Left lung (tissue), 4 donors: ENCODE measurements at regions not wholly inside any gene's neighbourhood (a gene's known extent, or its start where the extent isn't known, plus 50 kb on each side); places are given as distances from the start of the nearest gene placed in this dataset.

Experiments
- ATAC-seq: fragments of 200-7000 bp; cut with Tn5 transposase; one replicate; pipeline ENCODE4 v1.9.1; 2020; ENCODE audit warnings: moderate library complexity
- DNase-seq, 4 donors: peaks; one replicate each; pipeline ENCODE4 v3.0.0-alpha.2; 2013 to 2020
- H3K27ac ChIP-seq, 2 donors: fragments of 200-600 bp; sonication (generic) in 1 of 2; one replicate each; pipeline versions ENCODE4 v1.5.0 to v1.8.0; 2020 to 2021
- H3K27me3 ChIP-seq, 2 donors: fragments of 200-600 bp; sonication (generic) in 1 of 2; one replicate each; pipeline versions ENCODE4 v1.5.0 to v1.8.0; 2020 to 2021
- H3K36me3 ChIP-seq, 2 donors: fragments of 200-600 bp; sonication (generic) in 1 of 2; one replicate each; pipeline versions ENCODE4 v1.5.0 to v1.8.0; 2020 to 2021
- H3K4me1 ChIP-seq, 2 donors: fragments of 200-600 bp; one replicate each; pipeline ENCODE4 v1.8.0; 2021
- H3K4me3 ChIP-seq, 2 donors: fragments of 200-600 bp; sonication (generic) in 1 of 2; one replicate each; pipeline versions ENCODE4 v1.5.0 to v1.8.0; 2020 to 2021; ENCODE audit warnings: mild to moderate bottlenecking in 1 of 2
- H3K9me3 ChIP-seq, 2 donors: fragments of 200-600 bp; sonication (generic) in 1 of 2; one replicate each; pipeline versions ENCODE4 v1.5.0 to v1.8.0; 2020 to 2021
- CTCF ChIP-seq, 2 donors: fragments of 200-600 bp; sonication (generic) in 1 of 2; IDR thresholded peaks; one replicate each; pipeline versions ENCODE4 v1.5.0 to v1.8.0; 2021; ENCODE audit warnings: antibody characterized with exemption in 2 of 2
- intact Hi-C, 2 donors: fragments of 100-400 bp; cut with DNase I; formaldehyde crosslinking; loops; one replicate each; pipeline versions ENCODE4 v1.11.2 to v1.14.2; 2022
- donor health status: DM: no; HTN: yes; CAD: no.
- donor health status: DM: no; HTN: no; CAD: no.

GRCh38 chr12:25041006-25041741 lies 92.3 kb upstream of the BCAT1 start:
- no peak overlapping the region for H3K4me3 ChIP-seq
- intact Hi-C loops, result no loop called here
- peaks cover 0 to 5% of the 10 kb centered on the region in 2 donors for H3K9me3 ChIP-seq
- no peak for TF ChIP-seq CTCF (IDR thresholded peaks at IDR 0.05)
- ATAC-seq, result no peak
- H3K27ac ChIP-seq, result peak overlapping the region in 1 of 2 donors; percentile 49
- H3K4me1 ChIP-seq, result no peaks in the 10 kb centered on the region
- H3K27me3 ChIP-seq, result no peaks in the 10 kb centered on the region
- no peak for DNase-seq
- no peaks in the 10 kb centered on the region for H3K36me3 ChIP-seq

- intact Hi-C loops, result no loop called here
- H3K4me3 ChIP-seq, result no peak overlapping the region
- H3K27ac ChIP-seq, result peak overlapping the region in 1 of 2 donors; percentile 49
- no peak for TF ChIP-seq CTCF (IDR thresholded peaks at IDR 0.05)
- ATAC-seq (no peak), DNase-seq (no peak)
- H3K36me3 ChIP-seq, result no peaks in the 10 kb centered on the region
- no peaks in the 10 kb centered on the region for H3K27me3 ChIP-seq
- H3K9me3 ChIP-seq, result no peaks in the 10 kb centered on the region
- no peaks in the 10 kb centered on the region for H3K4me1 ChIP-seq
Measured at GRCh38 chr12:25040593-25040992, 91.7 kb upstream of the BCAT1 start.

- Histone ChIP-seq H3K27me3 (no peaks in the 10 kb centered on the region), H3K4me3 (no peak overlapping the region), H3K4me1 (no peaks in the 10 kb centered on the region), H3K27ac (no peak overlapping the region), H3K36me3 (no peaks in the 10 kb centered on the region), H3K9me3 (no peaks in the 10 kb centered on the region)
- ATAC-seq (no peak), DNase-seq (no peak)
- intact Hi-C loops, result no loop called here
- no peak for TF ChIP-seq CTCF (IDR thresholded peaks at IDR 0.05)
Measured at GRCh38 chr12:25034676-25035075, 85.8 kb upstream of the BCAT1 start.

GRCh38 chr12:25025951-25026490 lies 77.1 kb upstream of the BCAT1 start:
- Histone ChIP-seq H3K36me3 (no peaks in the 10 kb centered on the region), H3K27me3 (no peaks in the 10 kb centered on the region), H3K9me3 (no peaks in the 10 kb centered on the region), H3K4me1 (no peaks in the 10 kb centered on the region), H3K4me3 (no peak overlapping the region), H3K27ac (no peak overlapping the region)
- TF ChIP-seq CTCF (IDR thresholded peaks at IDR 0.05), result no peak
- no peak for ATAC-seq
- intact Hi-C loops, result no loop called here
- no peak for DNase-seq

- H3K9me3 ChIP-seq, result no peaks in the 10 kb centered on the region
- H3K36me3 ChIP-seq, result no peaks in the 10 kb centered on the region
- H3K27me3 ChIP-seq, result no peaks in the 10 kb centered on the region
- intact Hi-C loops, result no loop called here
- ATAC-seq (no peak), DNase-seq (no peak)
- no peak overlapping the region for H3K4me3 ChIP-seq
- TF ChIP-seq CTCF (IDR thresholded peaks at IDR 0.05), result no peak
- no peaks in the 10 kb centered on the region for H3K4me1 ChIP-seq
- no peak overlapping the region for H3K27ac ChIP-seq
Measured at GRCh38 chr12:25025260-25025659, 76.4 kb upstream of the BCAT1 start.
